H1 (cell line): ENCODE measurements at regions not wholly inside any gene's neighbourhood (a gene's known extent, or its start where the extent isn't known, plus 50 kb on each side); places are given as distances from the start of the nearest gene placed in this dataset.

Experiments used
- CTCF ChIA-PET: fragments of 300-600 bp; sonication (Branson Sonifier 250); formaldehyde crosslinking; loops from one replicate; lab custom pipeline; 2021; ENCODE audit not compliant: partially characterized antibody; lab: Charles Lee
- POLR2A ChIA-PET: fragments of 300-600 bp; sonication (Branson Sonifier 250); formaldehyde crosslinking; loops from one replicate; lab custom pipeline; 2021; ENCODE audit warnings: inconsistent platforms; ENCODE audit not compliant: partially characterized antibody; lab: Charles Lee
- DNase-seq, 2 experiments: peaks; one replicate each; pipeline versions ENCODE4 v3.0.0 to v3.0.0-alpha.2; 2010 to 2022; ENCODE audit warnings: low spot score in 2 of 2, low read depth in 1 of 2, mixed read lengths in 1 of 2
- FAIRE-seq: peaks from 2 replicates; lab custom pipeline; 2011; peaks lifted over from hg19 to GRCh38; lab: Jason Lieb, UNC
- H2AFZ ChIP-seq: 2 replicates; pipeline ENCODE4 v1.8.1; 2012; ENCODE audit warnings: low read length, inconsistent platforms
- H2AK5ac ChIP-seq: 2 replicates; pipeline ENCODE4 v1.6.1; 2013; ENCODE audit warnings: low read depth, low read length
- H2BK120ac ChIP-seq: replicated peaks from 2 replicates; pipeline ENCODE3; 2013; ENCODE audit warnings: low read depth, low read length, inconsistent platforms
- H2BK12ac ChIP-seq: 2 replicates; pipeline ENCODE4 v1.6.1; 2013; ENCODE audit warnings: low read depth, low read length
- H2BK15ac ChIP-seq: 2 replicates; pipeline ENCODE4 v1.6.1; 2013; ENCODE audit warnings: low read length
- H2BK20ac ChIP-seq: 2 replicates; pipeline ENCODE4 v1.6.1; 2013; ENCODE audit warnings: low read length
- H2BK5ac ChIP-seq: 2 replicates; pipeline ENCODE4 v1.6.1; 2013; ENCODE audit warnings: low read depth, low read length
- H3K14ac ChIP-seq: 2 replicates; pipeline ENCODE4 v1.6.1; 2013; ENCODE audit warnings: inconsistent platforms; ENCODE audit not compliant: insufficient read length
- H3K18ac ChIP-seq: 2 replicates; pipeline ENCODE4 v1.6.1; 2013; ENCODE audit warnings: low read length; ENCODE audit errors: extremely low read depth
- H3K23ac ChIP-seq: 2 replicates; pipeline ENCODE4 v1.6.1; 2013; ENCODE audit warnings: inconsistent platforms; ENCODE audit not compliant: insufficient read length
- H3K23me2 ChIP-seq: 2 replicates; pipeline ENCODE4 v1.6.1; 2013; ENCODE audit warnings: low read depth, low read length
- H3K27ac ChIP-seq: 2 replicates; pipeline ENCODE4 v1.6.1; 2011; ENCODE audit warnings: low read depth, low read length, inconsistent platforms
- H3K27me3 ChIP-seq, 4 experiments: replicated peaks in 1 of 4; 1 replicate in 1 of 4; 2 replicates in 3 of 4; pipeline versions ENCODE4 v1.6.1 to v1.8.1; 2011 to 2013; ENCODE audit warnings: low read length in 3 of 4, mild to moderate bottlenecking in 3 of 4, inconsistent platforms in 2 of 4, mixed read lengths in 2 of 4, moderate library complexity in 1 of 4; ENCODE audit not compliant: control insufficient read depth in 3 of 4, insufficient read depth in 3 of 4; ENCODE audit errors: extremely low read depth in 1 of 4
- H3K36me3 ChIP-seq, 4 experiments: 2 replicates each; pipeline versions ENCODE4 v1.6.1 to v1.8.1; 2011 to 2013; ENCODE audit warnings: mild to moderate bottlenecking in 4 of 4, low read length in 3 of 4, moderate library complexity in 2 of 4, control low read depth in 1 of 4, inconsistent platforms in 1 of 4; ENCODE audit not compliant: insufficient read depth in 4 of 4, control insufficient read depth in 2 of 4
- H3K4ac ChIP-seq: replicated peaks from 2 replicates; pipeline ENCODE3; 2013; ENCODE audit warnings: low read length, low read depth, mixed read lengths, inconsistent platforms; ENCODE audit not compliant: insufficient read length
- H3K4me1 ChIP-seq, 4 experiments: replicated peaks in 1 of 4; 1 replicate in 1 of 4; 2 replicates in 3 of 4; pipeline versions ENCODE4 v1.6.1 to v1.8.1; 2011 to 2013; ENCODE audit warnings: low read length in 3 of 4, inconsistent platforms in 2 of 4, mixed read lengths in 1 of 4; ENCODE audit not compliant: insufficient read depth in 4 of 4, control insufficient read depth in 3 of 4
- H3K4me2 ChIP-seq, 2 experiments: 2 replicates each; pipeline versions ENCODE4 v1.6.1 to v1.8.1; 2011 to 2013; ENCODE audit warnings: low read depth in 2 of 2, low read length in 2 of 2, control low read depth in 1 of 2, inconsistent platforms in 1 of 2, mild to moderate bottlenecking in 1 of 2; ENCODE audit not compliant: insufficient read depth in 1 of 2
- H3K4me3 ChIP-seq, 4 experiments: fragments of 200-600, 300-600 bp in 1 of 4; sonication (generic), shearing (Covaris generic), sonication (Bioruptor Twin) in 1 of 4; 2 replicates each; pipeline versions ENCODE4 v1.5.1 to v1.8.1; 2011 to 2016; ENCODE audit warnings: low read length in 4 of 4, low read depth in 3 of 4, control low read depth in 2 of 4, inconsistent platforms in 2 of 4, mild to moderate bottlenecking in 2 of 4, mixed read lengths in 1 of 4, moderate library complexity in 1 of 4; ENCODE audit not compliant: insufficient read depth in 2 of 4; ENCODE audit errors: extremely low read depth in 1 of 4
- H3K56ac ChIP-seq: replicated peaks from 2 replicates; pipeline ENCODE3; 2013; ENCODE audit warnings: low read depth, mild to moderate bottlenecking, mixed read lengths, low read length, inconsistent platforms; ENCODE audit not compliant: insufficient read length
- H3K79me1 ChIP-seq: 2 replicates; pipeline ENCODE4 v1.6.1; 2013; ENCODE audit warnings: low read depth, low read length, control low read depth
- H3K79me2 ChIP-seq, 2 experiments: 2 replicates each; pipeline versions ENCODE4 v1.6.1 to v1.8.1; 2012 to 2013; ENCODE audit warnings: low read length in 2 of 2, mild to moderate bottlenecking in 2 of 2, inconsistent platforms in 1 of 2; ENCODE audit not compliant: insufficient read depth in 2 of 2, control insufficient read depth in 1 of 2
- H3K9ac ChIP-seq, 4 experiments: replicated peaks in 1 of 4; 1 replicate in 1 of 4; 2 replicates in 3 of 4; pipeline versions ENCODE4 v1.6.1 to v1.8.1; 2011 to 2013; ENCODE audit warnings: low read depth in 3 of 4, low read length in 3 of 4, control low read depth in 2 of 4, mild to moderate bottlenecking in 2 of 4, moderate library complexity in 2 of 4, inconsistent platforms in 1 of 4; ENCODE audit errors: extremely low read depth in 1 of 4
- H3K9me3 ChIP-seq, 2 experiments: 2 replicates each; pipeline versions ENCODE4 v1.6.1 to v1.8.1; 2012 to 2013; ENCODE audit warnings: mild to moderate bottlenecking in 2 of 2, moderate library complexity in 2 of 2, control low read depth in 1 of 2, inconsistent platforms in 1 of 2, low read depth in 1 of 2, low read length in 1 of 2, mixed read lengths in 1 of 2; ENCODE audit not compliant: insufficient read depth in 2 of 2
- H4K20me1 ChIP-seq, 2 experiments: replicated peaks in 1 of 2; 2 replicates each; pipeline versions ENCODE3 to v1.8.1; 2011 to 2013; ENCODE audit warnings: inconsistent platforms in 2 of 2, low read length in 2 of 2, mild to moderate bottlenecking in 1 of 2; ENCODE audit not compliant: insufficient read depth in 2 of 2, control insufficient read depth in 1 of 2
- H4K5ac ChIP-seq: 2 replicates; pipeline ENCODE4 v1.6.1; 2013; ENCODE audit warnings: low read length, low read depth, mixed read lengths, inconsistent platforms; ENCODE audit not compliant: insufficient read length
- H4K8ac ChIP-seq: 2 replicates; pipeline ENCODE4 v1.8.0; 2013; ENCODE audit warnings: mild to moderate bottlenecking, moderate library complexity, low read length, inconsistent platforms; ENCODE audit not compliant: insufficient read depth; ENCODE audit errors: extremely low read depth
- H4K91ac ChIP-seq: replicated peaks from 2 replicates; pipeline ENCODE3; 2013; ENCODE audit warnings: low read length, mixed read lengths, inconsistent platforms; ENCODE audit not compliant: insufficient read length
- CHD1 ChIP-seq: IDR thresholded peaks from 2 replicates; pipeline ENCODE4 v1.6.1; 2012; ENCODE audit warnings: low read depth, low read length, improper control_type of control experiment
- EGR1 ChIP-seq: IDR thresholded peaks from 2 replicates; pipeline ENCODE4 v1.6.1; 2011; ENCODE audit warnings: low read depth, low read length, borderline replicate concordance
- RBBP5 ChIP-seq: IDR thresholded peaks from 2 replicates; pipeline ENCODE4 v1.7.1; 2012; ENCODE audit warnings: low read depth, mild to moderate bottlenecking, inconsistent platforms, low read length, moderate library complexity, borderline replicate concordance
- TF ChIP-seq, protein P1 (sequence below): IDR thresholded peaks from 2 replicates; pipeline ENCODE4 v1.6.1; 2011; ENCODE audit warnings: low read length, improper control_type of control experiment

DNA sequence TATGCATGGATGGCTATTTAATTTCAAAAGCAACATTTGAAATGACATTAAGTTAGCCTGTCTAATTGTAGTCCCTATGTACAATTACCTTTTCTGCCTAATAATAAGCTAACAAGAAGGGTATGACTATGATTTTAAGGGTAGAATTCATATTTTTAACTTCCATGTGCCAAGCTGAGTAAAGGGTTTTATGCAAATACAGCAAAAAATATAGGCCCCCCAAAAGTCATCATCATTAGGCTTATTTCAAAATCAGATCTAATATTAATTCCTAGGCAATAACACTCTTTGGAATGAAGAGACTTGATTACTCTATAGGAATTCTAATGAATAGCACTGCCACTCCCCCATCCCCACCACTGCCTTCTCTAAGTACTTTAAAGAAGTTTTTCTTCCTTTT is 155.9 kb upstream of the DYNLRB2 start:
- no peak overlapping the region for H2BK120ac ChIP-seq
- no peak overlapping the region for H3K18ac ChIP-seq
- no peak overlapping the region for H3K56ac ChIP-seq
- no peak overlapping the region for H3K9ac ChIP-seq
- no peaks in the 10 kb centered on the region for H3K79me1 ChIP-seq
- no peak overlapping the region for H2BK20ac ChIP-seq
- H3K36me3 ChIP-seq, result no peaks in the 10 kb centered on the region
- H3K14ac ChIP-seq, result no peak overlapping the region
- no peak overlapping the region for H2AK5ac ChIP-seq
- ChIA-PET POLR2A (no interaction called here), CTCF (interaction anchor here (0.6 kb wide), 1 partner anchor 90 kb away, joined by 3 read pairs; no protein-coding TSS in a partner anchor)
- H3K27ac ChIP-seq, result no peak overlapping the region
- no peaks in the 10 kb centered on the region for H3K79me2 ChIP-seq
- FAIRE-seq, result no peak
- H2BK5ac ChIP-seq, result no peak overlapping the region
- peaks cover 0 to 3% (median 0%) of the 10 kb centered on the region in 4 experiments; a peak in 2 of 7 replicates for H3K4me1 ChIP-seq
- H2AFZ ChIP-seq, result no peak overlapping the region
- H3K23ac ChIP-seq, result no peak overlapping the region
- no peak overlapping the region for H3K4ac ChIP-seq
- no peak overlapping the region for H3K4me2 ChIP-seq
- no peak overlapping the region for H2BK12ac ChIP-seq
- H4K5ac ChIP-seq, result no peak overlapping the region
- no peaks in the 10 kb centered on the region for H3K23me2 ChIP-seq
- no peaks in the 10 kb centered on the region for H3K9me3 ChIP-seq
- H4K20me1 ChIP-seq, result no peaks in the 10 kb centered on the region
- H4K8ac ChIP-seq, result no peak overlapping the region
- H3K4me3 ChIP-seq, result no peak overlapping the region
- DNase-seq, result no peak
- H4K91ac ChIP-seq, result no peak overlapping the region
- H3K27me3 ChIP-seq, result no peaks in the 10 kb centered on the region
- no peak overlapping the region for H2BK15ac ChIP-seq
- TF ChIP-seq, protein P1, sequence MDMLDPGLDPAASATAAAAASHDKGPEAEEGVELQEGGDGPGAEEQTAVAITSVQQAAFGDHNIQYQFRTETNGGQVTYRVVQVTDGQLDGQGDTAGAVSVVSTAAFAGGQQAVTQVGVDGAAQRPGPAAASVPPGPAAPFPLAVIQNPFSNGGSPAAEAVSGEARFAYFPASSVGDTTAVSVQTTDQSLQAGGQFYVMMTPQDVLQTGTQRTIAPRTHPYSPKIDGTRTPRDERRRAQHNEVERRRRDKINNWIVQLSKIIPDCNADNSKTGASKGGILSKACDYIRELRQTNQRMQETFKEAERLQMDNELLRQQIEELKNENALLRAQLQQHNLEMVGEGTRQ, result no peak
- TF ChIP-seq CHD1 (no peak), RBBP5 (no peak), EGR1 (no peak)
